Upper lobe of left lung (tissue), 4 donors: ENCODE measurements at regions not wholly inside any gene's neighbourhood (a gene's known extent, or its start where the extent isn't known, plus 50 kb on each side); places are given as distances from the start of the nearest gene placed in this dataset.

ENCODE experiments used
- CTCF ChIP-seq, 6 experiments: fragments of 450-650 bp in 4 of 6; fragments of 200-600 bp in 2 of 6; sonication (generic) in 2 of 6; IDR thresholded peaks; one replicate each; pipeline ENCODE4 v1.5.1; 2016 to 2019; ENCODE audit warnings: antibody characterized with exemption in 6 of 6
- POLR2A ChIP-seq, 4 donors: fragments of 450-650 bp; IDR thresholded peaks; one replicate each; pipeline ENCODE4 v1.5.1; 2016 to 2017; ENCODE audit warnings: antibody characterized with exemption in 4 of 4, mild to moderate bottlenecking in 2 of 4
- POLR2AphosphoS5 ChIP-seq, 2 donors: sonication (generic); formaldehyde crosslinking; IDR thresholded peaks; one replicate each; pipeline ENCODE4 v1.5.1; 2017; ENCODE audit warnings: antibody characterized with exemption in 2 of 2

GRCh38 chr2:198312596-198313483, 508.4 kb downstream of the PLCL1 start:
- no peak for TF ChIP-seq CTCF (IDR thresholded peaks at IDR 0.05)
- no peak for TF ChIP-seq POLR2A (IDR thresholded peaks at IDR 0.05)
- TF ChIP-seq POLR2AphosphoS5 (IDR thresholded peaks at IDR 0.05), result no peak
